ENCODE measurements at regions not wholly inside any gene's neighbourhood (a gene's known extent, or its start where the extent isn't known, plus 50 kb on each side); places are given as distances from the start of the nearest gene placed in this dataset.

DNA sequence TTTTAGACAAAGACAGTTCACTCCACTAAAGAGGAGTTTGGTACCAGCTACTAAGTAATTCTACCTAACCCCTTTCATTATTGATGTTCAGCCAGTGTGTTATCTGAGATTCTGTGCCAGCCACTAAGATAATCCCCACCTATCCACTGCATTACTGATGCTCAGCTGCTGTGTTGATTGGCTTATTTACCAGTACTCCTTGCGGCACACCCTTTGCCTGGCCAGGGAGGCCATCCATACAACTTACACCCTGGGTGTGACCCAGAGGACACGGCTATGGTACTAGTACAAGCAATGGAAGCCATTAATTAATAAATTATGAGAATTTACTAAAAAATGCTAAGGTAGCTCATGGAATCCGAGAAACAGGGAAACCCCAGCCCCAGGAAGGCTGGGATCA, 290.7 kb upstream of the CTNNB1 start:
- no peaks in the 10 kb centered on the region for H3K9me3 ChIP-seq (ENCODE audit: control insufficient read depth in 4 of 4, insufficient read depth in 3 of 4, low read length in 3 of 4)
- TF ChIP-seq, protein P1, sequence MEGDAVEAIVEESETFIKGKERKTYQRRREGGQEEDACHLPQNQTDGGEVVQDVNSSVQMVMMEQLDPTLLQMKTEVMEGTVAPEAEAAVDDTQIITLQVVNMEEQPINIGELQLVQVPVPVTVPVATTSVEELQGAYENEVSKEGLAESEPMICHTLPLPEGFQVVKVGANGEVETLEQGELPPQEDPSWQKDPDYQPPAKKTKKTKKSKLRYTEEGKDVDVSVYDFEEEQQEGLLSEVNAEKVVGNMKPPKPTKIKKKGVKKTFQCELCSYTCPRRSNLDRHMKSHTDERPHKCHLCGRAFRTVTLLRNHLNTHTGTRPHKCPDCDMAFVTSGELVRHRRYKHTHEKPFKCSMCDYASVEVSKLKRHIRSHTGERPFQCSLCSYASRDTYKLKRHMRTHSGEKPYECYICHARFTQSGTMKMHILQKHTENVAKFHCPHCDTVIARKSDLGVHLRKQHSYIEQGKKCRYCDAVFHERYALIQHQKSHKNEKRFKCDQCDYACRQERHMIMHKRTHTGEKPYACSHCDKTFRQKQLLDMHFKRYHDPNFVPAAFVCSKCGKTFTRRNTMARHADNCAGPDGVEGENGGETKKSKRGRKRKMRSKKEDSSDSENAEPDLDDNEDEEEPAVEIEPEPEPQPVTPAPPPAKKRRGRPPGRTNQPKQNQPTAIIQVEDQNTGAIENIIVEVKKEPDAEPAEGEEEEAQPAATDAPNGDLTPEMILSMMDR (IDR thresholded peaks at IDR 0.05; ENCODE audit: control extremely low read depth, extremely low read depth), result no peak
- no peak overlapping the region for H3K27ac ChIP-seq (ENCODE audit: low read depth in 1 of 2, low read length in 1 of 2)
- no peaks in the 10 kb centered on the region for H3K36me3 ChIP-seq (ENCODE audit: control insufficient read depth in 4 of 4, insufficient read depth in 4 of 4, low read length in 4 of 4)
- no peak for DNase-seq
- WGBS, 2 donors, result 94 to 96% methylated on average over 3 of the region's 3 CpGs
- no peak overlapping the region for H3K4me3 ChIP-seq
- H3K4me1 ChIP-seq (ENCODE audit: control insufficient read depth in 5 of 5, insufficient read depth in 5 of 5, low read length in 5 of 5), result no peaks in the 10 kb centered on the region
- no peak for ATAC-seq (ENCODE audit: insufficient read depth, low FRiP score)
- no peak overlapping the region for H3K9ac ChIP-seq (ENCODE audit: insufficient read depth in 1 of 2, low read length in 2 of 2)
- no peaks in the 10 kb centered on the region for H3K27me3 ChIP-seq (ENCODE audit: control insufficient read depth in 3 of 3, insufficient read depth in 3 of 3, low read length in 2 of 3)

DNA sequence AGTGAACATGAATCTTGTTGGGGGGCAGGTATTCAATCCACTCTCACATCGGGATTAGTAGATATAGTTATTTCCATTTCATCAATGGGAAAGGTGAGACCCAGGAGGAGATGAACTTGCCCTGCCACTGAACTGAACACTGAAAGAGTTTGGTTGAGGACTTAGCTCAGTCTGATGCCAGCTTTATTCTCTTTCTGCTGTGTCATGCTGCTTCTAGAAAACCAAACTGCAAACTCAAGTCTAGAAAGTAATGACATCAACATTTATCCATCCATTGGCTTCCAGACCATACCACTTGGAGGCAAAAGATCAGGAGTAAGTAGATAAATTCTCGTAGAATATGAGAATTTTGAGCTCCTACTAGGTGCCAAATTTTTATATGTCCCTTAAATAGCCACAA, 288.0 kb upstream of the CTNNB1 start:
- Histone ChIP-seq H3K9me3 (ENCODE audit: control insufficient read depth in 4 of 4, insufficient read depth in 3 of 4, low read length in 3 of 4) (peaks cover 0 to 2% (median 0%) of the 10 kb centered on the region in 4 donors), H3K9ac (ENCODE audit: insufficient read depth in 1 of 2, low read length in 2 of 2) (no peak overlapping the region), H3K36me3 (ENCODE audit: control insufficient read depth in 4 of 4, insufficient read depth in 4 of 4, low read length in 4 of 4) (no peaks in the 10 kb centered on the region), H3K27me3 (ENCODE audit: control insufficient read depth in 3 of 3, insufficient read depth in 3 of 3, low read length in 2 of 3) (no peaks in the 10 kb centered on the region), H3K4me3 (no peak overlapping the region), H3K27ac (ENCODE audit: low read depth in 1 of 2, low read length in 1 of 2) (no peak overlapping the region), H3K4me1 (ENCODE audit: control insufficient read depth in 5 of 5, insufficient read depth in 5 of 5, low read length in 5 of 5) (no peaks in the 10 kb centered on the region)
- DNase-seq (no peak), ATAC-seq (ENCODE audit: insufficient read depth, low FRiP score) (no peak)
- WGBS, 2 donors, result 88 to 93% methylated on average over 2 of the region's 2 CpGs
- TF ChIP-seq, protein P1 (IDR thresholded peaks at IDR 0.05; ENCODE audit: control extremely low read depth, extremely low read depth), result no peak

DNA sequence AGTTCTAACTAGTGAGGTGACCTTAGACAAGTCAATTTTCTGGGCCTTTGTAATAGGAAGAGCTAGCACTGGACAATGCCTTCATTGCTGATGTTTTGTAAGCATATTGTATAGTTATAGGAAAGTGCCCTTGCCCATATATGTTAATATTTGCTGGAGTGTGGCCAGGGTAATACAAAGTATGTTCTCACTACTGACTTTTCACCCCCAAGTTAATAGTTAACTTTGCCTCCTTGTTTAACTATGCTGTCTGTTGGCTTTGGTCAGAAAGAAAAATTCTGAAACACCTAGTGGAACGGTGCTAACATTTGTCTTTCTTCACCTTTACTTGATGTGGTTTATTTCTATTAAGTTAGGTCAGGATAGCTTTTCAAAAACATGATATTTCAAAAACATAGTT, 287.4 kb upstream of the CTNNB1 start:
- no peaks in the 10 kb centered on the region for H3K36me3 ChIP-seq (ENCODE audit: control insufficient read depth in 4 of 4, insufficient read depth in 4 of 4, low read length in 4 of 4)
- ATAC-seq (ENCODE audit: insufficient read depth, low FRiP score), result no peak
- TF ChIP-seq, protein P1 (IDR thresholded peaks at IDR 0.05; ENCODE audit: control extremely low read depth, extremely low read depth), result no peak
- no peak overlapping the region for H3K4me3 ChIP-seq
- DNase-seq, result peak in 2 of 3 donors; percentile 27 to 44
- H3K9me3 ChIP-seq (ENCODE audit: control insufficient read depth in 4 of 4, insufficient read depth in 3 of 4, low read length in 3 of 4), result peaks cover 0 to 2% (median 0%) of the 10 kb centered on the region in 4 donors
- no peaks in the 10 kb centered on the region for H3K4me1 ChIP-seq (ENCODE audit: control insufficient read depth in 5 of 5, insufficient read depth in 5 of 5, low read length in 5 of 5)
- H3K27ac ChIP-seq (ENCODE audit: low read depth in 1 of 2, low read length in 1 of 2), result no peak overlapping the region
- 51 to 75% methylated on average over 1 of the region's 1 CpG for WGBS, 2 donors
- H3K9ac ChIP-seq (ENCODE audit: insufficient read depth in 1 of 2, low read length in 2 of 2), result no peak overlapping the region
- no peaks in the 10 kb centered on the region for H3K27me3 ChIP-seq (ENCODE audit: control insufficient read depth in 3 of 3, insufficient read depth in 3 of 3, low read length in 2 of 3)

DNA sequence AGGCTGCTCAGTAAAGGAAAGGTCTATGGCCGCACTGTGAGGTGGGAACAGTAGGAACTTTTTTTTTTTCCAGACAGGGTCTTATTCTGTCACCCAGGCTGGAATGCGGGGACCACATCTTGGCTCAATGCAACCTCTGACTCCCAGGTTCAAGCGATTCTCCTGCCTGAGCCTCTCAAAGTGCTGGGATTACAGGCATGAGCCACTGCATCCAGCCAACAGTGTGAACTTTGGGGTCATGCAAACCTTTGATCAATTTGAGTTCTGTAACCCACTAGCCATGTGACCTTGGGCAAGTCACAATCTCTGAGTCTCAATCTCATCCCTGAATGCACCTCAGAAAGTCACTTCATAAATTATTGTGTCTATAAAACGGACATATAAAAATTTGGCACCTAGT, 286.8 kb upstream of the CTNNB1 start:
- ATAC-seq (ENCODE audit: insufficient read depth, low FRiP score), result no peak
- H3K4me3 ChIP-seq, result no peak overlapping the region
- H3K4me1 ChIP-seq (ENCODE audit: control insufficient read depth in 5 of 5, insufficient read depth in 5 of 5, low read length in 5 of 5), result no peaks in the 10 kb centered on the region
- peaks cover 0 to 2% (median 0%) of the 10 kb centered on the region in 4 donors for H3K9me3 ChIP-seq (ENCODE audit: control insufficient read depth in 4 of 4, insufficient read depth in 3 of 4, low read length in 3 of 4)
- H3K36me3 ChIP-seq (ENCODE audit: control insufficient read depth in 4 of 4, insufficient read depth in 4 of 4, low read length in 4 of 4), result no peaks in the 10 kb centered on the region
- 82 to 96% methylated on average over 4 of the region's 4 CpGs for WGBS, 2 donors
- no peak overlapping the region for H3K9ac ChIP-seq (ENCODE audit: insufficient read depth in 1 of 2, low read length in 2 of 2)
- H3K27me3 ChIP-seq (ENCODE audit: control insufficient read depth in 3 of 3, insufficient read depth in 3 of 3, low read length in 2 of 3), result no peaks in the 10 kb centered on the region
- no peak for DNase-seq
- TF ChIP-seq, protein P1 (IDR thresholded peaks at IDR 0.05; ENCODE audit: control extremely low read depth, extremely low read depth), result no peak
- H3K27ac ChIP-seq (ENCODE audit: low read depth in 1 of 2, low read length in 1 of 2), result no peak overlapping the region

Measured in lung (tissue), 11 donors.